ENCODE measurements at regions not wholly inside any gene's neighbourhood (a gene's known extent, or its start where the extent isn't known, plus 50 kb on each side); places are given as distances from the start of the nearest gene placed in this dataset.

DNA sequence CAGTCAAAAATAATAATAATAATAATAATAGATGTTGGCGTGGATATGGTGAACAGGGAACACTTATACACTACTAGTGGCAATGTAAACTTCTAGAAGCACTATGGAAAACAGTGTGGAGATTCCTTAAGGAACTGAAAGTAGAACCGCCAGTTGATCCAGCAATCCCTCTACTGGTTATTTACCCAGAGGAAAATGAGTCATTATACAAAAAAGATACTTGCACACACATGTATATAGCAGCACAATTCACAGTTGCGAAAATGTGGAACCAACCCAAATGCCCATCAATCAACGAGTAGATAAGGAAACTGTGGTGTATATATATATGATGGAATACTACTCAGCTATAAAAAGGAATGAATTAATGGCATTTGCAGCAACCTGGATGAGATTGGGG lies 176.0 kb downstream of the PLPP3 start:
- TF ChIP-seq TEAD4 (IDR thresholded peaks at IDR 0.05; ENCODE audit: low read depth, low read length) (no peak), EZH2 (IDR thresholded peaks at IDR 0.05; ENCODE audit: low read depth, low read length, severe bottlenecking) (no peak), RAD21 (IDR thresholded peaks at IDR 0.05 in 1 of 2, conservative IDR thresholded peaks at IDR 0.05 in 1 of 2; ENCODE audit: low read depth in 2 of 2, low read length in 2 of 2) (no peak), SP2 (IDR thresholded peaks at IDR 0.05; ENCODE audit: low read length) (no peak), ATF3 (IDR thresholded peaks at IDR 0.05; ENCODE audit: insufficient read depth, low read depth, low read length) (no peak), POLR2AphosphoS5 (IDR thresholded peaks at IDR 0.05; ENCODE audit: low read depth, low read length) (no peak), GTF2F1 (IDR thresholded peaks at IDR 0.05; ENCODE audit: borderline replicate concordance, low read depth, low read length) (no peak), POLR2A (IDR thresholded peaks at IDR 0.05; ENCODE audit: control extremely low read depth in 1 of 2, low read depth in 2 of 2, low read length in 2 of 2) (no peak), TAF1 (IDR thresholded peaks at IDR 0.05; ENCODE audit: low read depth, low read length) (no peak)
- TF ChIP-seq, protein P1, sequence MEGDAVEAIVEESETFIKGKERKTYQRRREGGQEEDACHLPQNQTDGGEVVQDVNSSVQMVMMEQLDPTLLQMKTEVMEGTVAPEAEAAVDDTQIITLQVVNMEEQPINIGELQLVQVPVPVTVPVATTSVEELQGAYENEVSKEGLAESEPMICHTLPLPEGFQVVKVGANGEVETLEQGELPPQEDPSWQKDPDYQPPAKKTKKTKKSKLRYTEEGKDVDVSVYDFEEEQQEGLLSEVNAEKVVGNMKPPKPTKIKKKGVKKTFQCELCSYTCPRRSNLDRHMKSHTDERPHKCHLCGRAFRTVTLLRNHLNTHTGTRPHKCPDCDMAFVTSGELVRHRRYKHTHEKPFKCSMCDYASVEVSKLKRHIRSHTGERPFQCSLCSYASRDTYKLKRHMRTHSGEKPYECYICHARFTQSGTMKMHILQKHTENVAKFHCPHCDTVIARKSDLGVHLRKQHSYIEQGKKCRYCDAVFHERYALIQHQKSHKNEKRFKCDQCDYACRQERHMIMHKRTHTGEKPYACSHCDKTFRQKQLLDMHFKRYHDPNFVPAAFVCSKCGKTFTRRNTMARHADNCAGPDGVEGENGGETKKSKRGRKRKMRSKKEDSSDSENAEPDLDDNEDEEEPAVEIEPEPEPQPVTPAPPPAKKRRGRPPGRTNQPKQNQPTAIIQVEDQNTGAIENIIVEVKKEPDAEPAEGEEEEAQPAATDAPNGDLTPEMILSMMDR (IDR thresholded peaks at IDR 0.05; ENCODE audit: control extremely low read depth in 1 of 3, insufficient read depth in 1 of 3, low read depth in 1 of 3, low read length in 3 of 3): no peak
